Stomach (tissue), 4 donors: ENCODE measurements at regions not wholly inside any gene's neighbourhood (a gene's known extent, or its start where the extent isn't known, plus 50 kb on each side); places are given as distances from the start of the nearest gene placed in this dataset.

Experiments
- CTCF ChIP-seq, 7 experiments: fragments of 450-650 bp in 4 of 7; fragments of 200-600 bp in 3 of 7; sonication (generic) in 3 of 7; IDR thresholded peaks; one replicate each; pipeline ENCODE4 v1.5.1; 2016 to 2019; ENCODE audit warnings: antibody characterized with exemption in 7 of 7, control low read depth in 2 of 7, mild to moderate bottlenecking in 1 of 7
- EP300 ChIP-seq: sonication (generic); formaldehyde crosslinking; IDR thresholded peaks from one replicate; pipeline ENCODE4 v1.6.1; 2017; ENCODE audit warnings: antibody characterized with exemption
- POLR2A ChIP-seq, 4 donors: fragments of 450-650 bp; IDR thresholded peaks; one replicate each; pipeline ENCODE4 v1.6.1; 2016; ENCODE audit warnings: antibody characterized with exemption in 4 of 4, control low read depth in 2 of 4, mild to moderate bottlenecking in 1 of 4, moderate library complexity in 1 of 4
- POLR2AphosphoS5 ChIP-seq, 3 donors: sonication (generic); formaldehyde crosslinking; IDR thresholded peaks; one replicate each; pipeline ENCODE4 v1.6.1; 2016; ENCODE audit warnings: antibody characterized with exemption in 3 of 3

- TF ChIP-seq CTCF (IDR thresholded peaks at IDR 0.05) (no peak), POLR2A (IDR thresholded peaks at IDR 0.05) (no peak), EP300 (no peak), POLR2AphosphoS5 (IDR thresholded peaks at IDR 0.05) (no peak)
These were observed 348.3 kb upstream of the DSEL start for GRCh38 chr18:67864677-67865340.
